ENCODE measurements at regions not wholly inside any gene's neighbourhood (a gene's known extent, or its start where the extent isn't known, plus 50 kb on each side); places are given as distances from the start of the nearest gene placed in this dataset.

DNA sequence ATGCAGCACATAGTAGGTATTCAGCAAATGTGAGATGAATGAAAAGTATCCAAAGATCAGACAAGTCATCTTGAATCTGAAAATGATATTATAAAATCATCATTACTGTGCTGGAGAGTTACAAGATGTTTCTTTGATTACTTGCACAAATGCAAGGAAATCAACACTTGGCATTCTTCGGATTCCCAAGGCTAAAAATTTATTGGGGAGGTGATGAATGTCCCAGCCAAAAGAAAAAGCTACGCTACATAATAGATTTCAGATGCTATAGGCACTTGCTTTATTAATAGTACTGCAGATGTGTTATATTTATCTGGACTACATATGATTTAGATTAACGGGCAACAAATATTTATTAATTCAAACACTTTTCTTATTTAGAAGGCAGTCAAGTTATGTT is 286.7 kb upstream of the TENM3 start:
- H2AK5ac ChIP-seq (ENCODE audit: low read length), result no peak overlapping the region

DNA sequence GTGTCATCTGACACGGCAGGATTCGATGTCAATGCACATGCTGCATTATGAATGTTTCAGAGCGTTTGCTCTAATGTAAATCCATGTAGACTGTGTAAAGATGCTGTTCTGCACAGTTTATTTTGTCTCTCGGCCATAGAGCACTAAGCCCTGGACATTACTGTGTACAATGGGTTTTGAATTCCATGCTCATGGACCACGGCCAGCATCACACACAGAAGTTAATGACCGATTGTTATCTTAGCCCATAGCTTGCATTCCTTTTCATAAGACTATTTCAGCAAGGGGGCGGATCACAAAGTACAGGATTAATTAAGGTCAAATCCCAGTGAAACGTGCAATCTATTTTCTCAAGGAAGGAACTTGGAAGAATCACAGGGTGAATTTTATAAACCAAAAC is 286.1 kb upstream of the TENM3 start:
- Histone ChIP-seq H2AK5ac (ENCODE audit: low read length) (no peak overlapping the region), H3K79me1 (ENCODE audit: low read length) (no peaks in the 10 kb centered on the region), H3K36me3 (ENCODE audit: control insufficient read depth, insufficient read depth, low read length) (no peaks in the 10 kb centered on the region), H2BK15ac (replicated peaks; ENCODE audit: low read depth) (no peak overlapping the region), H3K4me1 (ENCODE audit: control insufficient read depth, low read depth, low read length) (peaks cover 9% of the 10 kb centered on the region), H3K79me2 (ENCODE audit: control insufficient read depth, insufficient read depth, low read length) (no peaks in the 10 kb centered on the region), H3K56ac (ENCODE audit: low read length) (no peak overlapping the region), H2BK120ac (ENCODE audit: low read depth, low read length) (no peak overlapping the region), H3K23ac (ENCODE audit: low read length) (no peak overlapping the region), H2BK5ac (ENCODE audit: low read length) (no peak overlapping the region), H3K27me3 (ENCODE audit: insufficient read depth, low read length, poor library complexity) (no peaks in the 10 kb centered on the region), H4K5ac (ENCODE audit: low read length) (no peak overlapping the region), H3K9ac (ENCODE audit: low read length) (no peak overlapping the region), H4K8ac (ENCODE audit: low read depth, low read length) (no peak overlapping the region), H3K4me3 (ENCODE audit: low read length) (no peak overlapping the region), H3K4me2 (ENCODE audit: low read length) (no peak overlapping the region), H3K27ac (ENCODE audit: low read depth, low read length) (no peak overlapping the region), H3K4ac (ENCODE audit: low read depth, low read length) (no peak overlapping the region), H3K18ac (ENCODE audit: low read length) (no peak overlapping the region)
- DNase-seq, result peak; percentile 8
- no CpG with 5 or more reads among the region's 8 CpGs for WGBS (ENCODE audit: extremely low coverage, insufficient coverage, low lambda C conversion rate)

More for the DNA sequence above, 286.7 kb upstream of the TENM3 start:
- Histone ChIP-seq H4K5ac (ENCODE audit: low read length) (no peak overlapping the region), H3K4me2 (ENCODE audit: low read length) (no peak overlapping the region), H2BK15ac (replicated peaks; ENCODE audit: low read depth) (no peak overlapping the region), H2BK120ac (ENCODE audit: low read depth, low read length) (no peak overlapping the region), H3K79me2 (ENCODE audit: control insufficient read depth, insufficient read depth, low read length) (no peaks in the 10 kb centered on the region), H3K27me3 (ENCODE audit: insufficient read depth, low read length, poor library complexity) (no peaks in the 10 kb centered on the region), H3K56ac (ENCODE audit: low read length) (no peak overlapping the region), H3K4me3 (ENCODE audit: low read length) (no peak overlapping the region), H3K36me3 (ENCODE audit: control insufficient read depth, insufficient read depth, low read length) (no peaks in the 10 kb centered on the region), H2BK5ac (ENCODE audit: low read length) (no peak overlapping the region), H3K27ac (ENCODE audit: low read depth, low read length) (no peak overlapping the region), H4K8ac (ENCODE audit: low read depth, low read length) (no peak overlapping the region), H3K4me1 (ENCODE audit: control insufficient read depth, low read depth, low read length) (peaks cover 9% of the 10 kb centered on the region), H3K9ac (ENCODE audit: low read length) (no peak overlapping the region), H3K18ac (ENCODE audit: low read length) (no peak overlapping the region), H3K79me1 (ENCODE audit: low read length) (no peaks in the 10 kb centered on the region), H3K4ac (ENCODE audit: low read depth, low read length) (no peak overlapping the region), H3K23ac (ENCODE audit: low read length) (no peak overlapping the region)
- WGBS (ENCODE audit: extremely low coverage, insufficient coverage, low lambda C conversion rate), result no CpG with 5 or more reads among the region's 3 CpGs
- DNase-seq, result no peak

DNA sequence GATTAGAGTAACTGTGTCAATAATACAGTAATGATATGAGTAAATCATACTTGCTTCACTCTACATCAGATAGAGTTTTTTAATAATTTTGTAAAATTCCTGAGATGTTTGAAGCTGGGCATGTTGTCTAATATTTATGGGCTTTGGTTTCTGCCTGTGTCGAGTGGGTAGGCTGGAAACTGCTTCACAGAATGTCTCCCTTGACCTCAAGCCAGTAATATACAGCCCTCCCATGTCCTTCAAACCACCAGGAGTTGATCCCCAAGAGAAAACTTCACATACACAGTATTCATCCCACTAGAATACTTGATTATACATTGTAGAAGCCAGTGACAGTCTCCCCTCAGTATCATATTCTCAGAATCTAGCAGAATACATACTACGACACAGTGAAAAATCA is 284.8 kb upstream of the TENM3 start:
- Histone ChIP-seq H3K4me2 (ENCODE audit: low read length) (no peak overlapping the region), H3K27me3 (ENCODE audit: insufficient read depth, low read length, poor library complexity) (no peaks in the 10 kb centered on the region), H4K8ac (ENCODE audit: low read depth, low read length) (no peak overlapping the region), H3K4ac (ENCODE audit: low read depth, low read length) (no peak overlapping the region), H3K36me3 (ENCODE audit: control insufficient read depth, insufficient read depth, low read length) (no peaks in the 10 kb centered on the region), H3K4me1 (ENCODE audit: control insufficient read depth, low read depth, low read length) (peaks cover 3% of the 10 kb centered on the region), H2AK5ac (ENCODE audit: low read length) (no peak overlapping the region), H3K56ac (ENCODE audit: low read length) (no peak overlapping the region), H2BK5ac (ENCODE audit: low read length) (no peak overlapping the region), H3K79me2 (ENCODE audit: control insufficient read depth, insufficient read depth, low read length) (no peaks in the 10 kb centered on the region), H3K18ac (ENCODE audit: low read length) (no peak overlapping the region), H3K9ac (ENCODE audit: low read length) (no peak overlapping the region), H3K27ac (ENCODE audit: low read depth, low read length) (no peak overlapping the region), H3K23ac (ENCODE audit: low read length) (no peak overlapping the region), H3K79me1 (ENCODE audit: low read length) (no peaks in the 10 kb centered on the region), H2BK120ac (ENCODE audit: low read depth, low read length) (no peak overlapping the region), H3K4me3 (ENCODE audit: low read length) (no peak overlapping the region), H4K5ac (ENCODE audit: low read length) (no peak overlapping the region), H2BK15ac (replicated peaks; ENCODE audit: low read depth) (no peak overlapping the region)
- WGBS (ENCODE audit: extremely low coverage, insufficient coverage, low lambda C conversion rate), result no CpG with 5 or more reads among the region's 2 CpGs
- no peak for DNase-seq

DNA sequence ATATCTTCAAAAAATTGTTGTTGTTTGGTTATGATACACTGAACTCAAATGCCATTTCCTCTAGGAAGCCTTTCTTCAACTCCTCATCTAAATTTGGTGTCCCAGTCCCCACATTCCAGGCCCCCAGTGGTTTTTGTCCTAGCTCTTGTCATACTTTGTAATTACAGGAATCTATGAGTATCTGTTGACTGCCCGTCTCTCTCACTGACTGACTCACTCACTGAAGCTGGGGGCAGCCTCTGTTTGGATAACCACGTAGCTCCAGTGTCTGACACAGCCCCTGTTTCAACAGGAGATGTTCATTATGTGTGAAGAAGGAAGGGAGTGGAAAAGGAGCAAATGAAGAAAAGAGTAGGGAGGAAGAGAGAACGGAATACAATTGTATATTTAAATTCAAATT is 284.1 kb upstream of the TENM3 start:
- H3K36me3 ChIP-seq (ENCODE audit: control insufficient read depth, insufficient read depth, low read length), result no peaks in the 10 kb centered on the region
- no peaks in the 10 kb centered on the region for H3K27me3 ChIP-seq (ENCODE audit: insufficient read depth, low read length, poor library complexity)
- no peak overlapping the region for H4K8ac ChIP-seq (ENCODE audit: low read depth, low read length)
- no peak overlapping the region for H2BK15ac ChIP-seq (replicated peaks; ENCODE audit: low read depth)
- no peak overlapping the region for H3K27ac ChIP-seq (ENCODE audit: low read depth, low read length)
- peaks cover 3% of the 10 kb centered on the region for H3K4me1 ChIP-seq (ENCODE audit: control insufficient read depth, low read depth, low read length)
- no peak overlapping the region for H3K56ac ChIP-seq (ENCODE audit: low read length)
- no peak overlapping the region for H3K4me3 ChIP-seq (ENCODE audit: low read length)
- WGBS (ENCODE audit: extremely low coverage, insufficient coverage, low lambda C conversion rate), result no CpG with 5 or more reads among the region's 3 CpGs
- H3K4ac ChIP-seq (ENCODE audit: low read depth, low read length), result no peak overlapping the region
- no peak overlapping the region for H4K5ac ChIP-seq (ENCODE audit: low read length)
- no peak overlapping the region for H3K4me2 ChIP-seq (ENCODE audit: low read length)
- no peak overlapping the region for H3K23ac ChIP-seq (ENCODE audit: low read length)
- no peak overlapping the region for H2BK120ac ChIP-seq (ENCODE audit: low read depth, low read length)
- H3K9ac ChIP-seq (ENCODE audit: low read length), result no peak overlapping the region
- no peaks in the 10 kb centered on the region for H3K79me2 ChIP-seq (ENCODE audit: control insufficient read depth, insufficient read depth, low read length)
- H3K79me1 ChIP-seq (ENCODE audit: low read length), result no peaks in the 10 kb centered on the region
- no peak overlapping the region for H3K18ac ChIP-seq (ENCODE audit: low read length)
- no peak overlapping the region for H2AK5ac ChIP-seq (ENCODE audit: low read length)
- no peak overlapping the region for H2BK5ac ChIP-seq (ENCODE audit: low read length)
- DNase-seq, result peak; percentile 59

DNA sequence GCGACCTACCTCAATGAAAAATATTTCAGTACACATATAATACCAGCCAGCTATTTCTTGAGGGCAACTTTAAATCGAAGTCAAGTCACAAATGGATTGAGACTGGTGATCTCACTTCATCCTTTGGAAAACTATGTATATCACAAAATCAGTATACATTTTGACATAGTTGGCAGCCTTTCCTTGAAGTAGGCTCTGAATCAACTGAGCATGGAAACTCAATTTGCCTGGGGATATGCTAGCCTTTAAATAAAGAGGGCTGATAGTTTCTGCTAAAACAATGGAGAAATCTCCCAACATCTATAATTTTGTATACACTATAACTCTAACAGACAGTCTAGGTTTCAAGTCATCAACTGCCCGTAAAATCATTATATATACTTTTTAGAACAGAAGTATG is 282.8 kb upstream of the TENM3 start:
- Histone ChIP-seq H3K4me3 (ENCODE audit: low read length) (no peak overlapping the region), H3K4ac (ENCODE audit: low read depth, low read length) (no peak overlapping the region), H3K18ac (ENCODE audit: low read length) (no peak overlapping the region), H3K79me1 (ENCODE audit: low read length) (no peaks in the 10 kb centered on the region), H3K4me2 (ENCODE audit: low read length) (no peak overlapping the region), H4K5ac (ENCODE audit: low read length) (no peak overlapping the region), H2BK5ac (ENCODE audit: low read length) (no peak overlapping the region), H3K27ac (ENCODE audit: low read depth, low read length) (no peak overlapping the region), H3K27me3 (ENCODE audit: insufficient read depth, low read length, poor library complexity) (no peaks in the 10 kb centered on the region), H2BK15ac (replicated peaks; ENCODE audit: low read depth) (no peak overlapping the region), H3K36me3 (ENCODE audit: control insufficient read depth, insufficient read depth, low read length) (no peaks in the 10 kb centered on the region), H3K23ac (ENCODE audit: low read length) (no peak overlapping the region), H2AK5ac (ENCODE audit: low read length) (no peak overlapping the region), H3K56ac (ENCODE audit: low read length) (no peak overlapping the region), H3K79me2 (ENCODE audit: control insufficient read depth, insufficient read depth, low read length) (no peaks in the 10 kb centered on the region), H3K4me1 (ENCODE audit: control insufficient read depth, low read depth, low read length) (peaks cover 3% of the 10 kb centered on the region), H2BK120ac (ENCODE audit: low read depth, low read length) (no peak overlapping the region), H4K8ac (ENCODE audit: low read depth, low read length) (no peak overlapping the region), H3K9ac (ENCODE audit: low read length) (no peak overlapping the region)
- no CpG with 5 or more reads among the region's 3 CpGs for WGBS (ENCODE audit: extremely low coverage, insufficient coverage, low lambda C conversion rate)
- no peak for DNase-seq

DNA sequence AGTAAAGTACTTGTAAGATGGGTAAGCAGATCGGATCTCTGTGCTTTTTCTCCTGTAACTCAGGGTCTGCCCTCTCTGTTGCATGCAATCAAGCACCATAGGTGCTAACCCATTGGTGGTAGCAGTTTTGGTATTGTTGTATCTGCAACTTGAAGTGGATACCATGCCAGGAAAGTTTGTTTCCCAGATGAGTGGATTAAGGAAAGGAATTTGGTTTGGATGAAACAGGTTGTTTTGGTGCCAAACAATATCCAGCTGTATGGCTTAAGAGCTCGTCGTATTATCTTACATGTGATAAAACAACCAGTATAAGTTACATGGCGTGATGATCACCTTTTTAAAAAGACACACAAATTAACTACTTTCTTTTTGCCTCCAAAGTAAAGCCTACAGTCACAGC is 280.9 kb upstream of the TENM3 start:
- H3K4me2 ChIP-seq (ENCODE audit: low read length), result no peak overlapping the region
- H3K79me2 ChIP-seq (ENCODE audit: control insufficient read depth, insufficient read depth, low read length), result no peaks in the 10 kb centered on the region
- H2BK15ac ChIP-seq (replicated peaks; ENCODE audit: low read depth), result no peak overlapping the region
- no peak overlapping the region for H3K56ac ChIP-seq (ENCODE audit: low read length)
- H3K27ac ChIP-seq (ENCODE audit: low read depth, low read length), result no peak overlapping the region
- H2BK5ac ChIP-seq (ENCODE audit: low read length), result no peak overlapping the region
- no CpG with 5 or more reads among the region's 4 CpGs for WGBS (ENCODE audit: extremely low coverage, insufficient coverage, low lambda C conversion rate)
- H3K79me1 ChIP-seq (ENCODE audit: low read length), result no peaks in the 10 kb centered on the region
- H3K23ac ChIP-seq (ENCODE audit: low read length), result no peak overlapping the region
- no peaks in the 10 kb centered on the region for H3K4me1 ChIP-seq (ENCODE audit: control insufficient read depth, low read depth, low read length)
- no peaks in the 10 kb centered on the region for H3K27me3 ChIP-seq (ENCODE audit: insufficient read depth, low read length, poor library complexity)
- no peak overlapping the region for H2BK120ac ChIP-seq (ENCODE audit: low read depth, low read length)
- no peak overlapping the region for H4K5ac ChIP-seq (ENCODE audit: low read length)
- H3K4me3 ChIP-seq (ENCODE audit: low read length), result no peak overlapping the region
- no peak overlapping the region for H3K4ac ChIP-seq (ENCODE audit: low read depth, low read length)
- no peak for DNase-seq
- H3K36me3 ChIP-seq (ENCODE audit: control insufficient read depth, insufficient read depth, low read length), result no peaks in the 10 kb centered on the region
- no peak overlapping the region for H3K9ac ChIP-seq (ENCODE audit: low read length)
- no peak overlapping the region for H4K8ac ChIP-seq (ENCODE audit: low read depth, low read length)
- H2AK5ac ChIP-seq (ENCODE audit: low read length), result no peak overlapping the region
- H3K18ac ChIP-seq (ENCODE audit: low read length), result no peak overlapping the region

All from mesendoderm (in vitro differentiated cells).